Endothelial cell (in vitro differentiated cells): ENCODE measurements at regions not wholly inside any gene's neighbourhood (a gene's known extent, or its start where the extent isn't known, plus 50 kb on each side); places are given as distances from the start of the nearest gene placed in this dataset.

Experiments used
- DNase-seq: peaks from one replicate; pipeline ENCODE4 v3.0.0; 2021; ENCODE audit warnings: low spot score
- H3K27ac Mint-ChIP-seq: one replicate; pipeline ENCODE4 v1.8.0; 2021; ENCODE audit warnings: mixed read lengths, inconsistent platforms; ENCODE audit not compliant: unreplicated experiment
- H3K27me3 Mint-ChIP-seq: one replicate; pipeline ENCODE4 v1.8.0; 2021; ENCODE audit warnings: mild to moderate bottlenecking, moderate library complexity, mixed read lengths, inconsistent platforms; ENCODE audit not compliant: unreplicated experiment
- H3K36me3 Mint-ChIP-seq: one replicate; pipeline ENCODE4 v1.8.0; 2021; ENCODE audit warnings: mild to moderate bottlenecking, low read depth, mixed read lengths, inconsistent platforms; ENCODE audit not compliant: unreplicated experiment
- H3K4me1 Mint-ChIP-seq: one replicate; pipeline ENCODE4 v1.8.0; 2021; ENCODE audit warnings: mild to moderate bottlenecking, mixed read lengths, inconsistent platforms; ENCODE audit not compliant: unreplicated experiment
- H3K4me3 Mint-ChIP-seq: one replicate; pipeline ENCODE4 v1.8.0; 2021; ENCODE audit warnings: mild to moderate bottlenecking, mixed read lengths, inconsistent platforms; ENCODE audit not compliant: unreplicated experiment
- H3K9me3 Mint-ChIP-seq: one replicate; pipeline ENCODE4 v1.8.0; 2021; ENCODE audit warnings: mixed read lengths, inconsistent platforms; ENCODE audit not compliant: unreplicated experiment
- CTCF ChIP-seq: fragments of 200-600 bp; sonication (generic); IDR thresholded peaks from one replicate; pipeline ENCODE4 v1.5.0; 2021; ENCODE audit warnings: antibody characterized with exemption; ENCODE audit not compliant: unreplicated experiment

GRCh38 chrX:39969819-39970504 lies 127.8 kb downstream of the BCOR start:
- DNase-seq: no peak
- Mint-ChIP-seq H3K27me3 (no peaks in the 10 kb centered on the region), H3K4me1 (no peaks in the 10 kb centered on the region), H3K9me3 (peaks cover 5% of the 10 kb centered on the region), H3K27ac (no peak overlapping the region), H3K4me3 (no peak overlapping the region), H3K36me3 (peaks cover 5% of the 10 kb centered on the region)
- TF ChIP-seq CTCF: no peak

GRCh38 chrX:39971760-39972159 lies 126.0 kb downstream of the BCOR start:
- Mint-ChIP-seq H3K27me3 (peaks cover 2% of the 10 kb centered on the region), H3K27ac (no peak overlapping the region), H3K36me3 (peaks cover 5% of the 10 kb centered on the region), H3K9me3 (peaks cover 5% of the 10 kb centered on the region), H3K4me1 (no peaks in the 10 kb centered on the region), H3K4me3 (no peak overlapping the region)
- DNase-seq: no peak
- TF ChIP-seq CTCF: no peak

GRCh38 chrX:39972340-39972739 lies 125.4 kb downstream of the BCOR start:
- H3K27ac Mint-ChIP-seq: no peak overlapping the region
- H3K27me3 Mint-ChIP-seq: peaks cover 2% of the 10 kb centered on the region
- no peak for TF ChIP-seq CTCF
- no peak overlapping the region for H3K4me3 Mint-ChIP-seq
- H3K4me1 Mint-ChIP-seq: no peaks in the 10 kb centered on the region
- peaks cover 5% of the 10 kb centered on the region for H3K36me3 Mint-ChIP-seq
- peaks cover 5% of the 10 kb centered on the region for H3K9me3 Mint-ChIP-seq
- DNase-seq: no peak

- no peak for DNase-seq
- TF ChIP-seq CTCF: no peak
- peaks cover 5% of the 10 kb centered on the region for H3K36me3 Mint-ChIP-seq
These were observed 123.9 kb downstream of the BCOR start for GRCh38 chrX:39973810-39974209.

GRCh38 chrX:39974270-39974669 lies 123.5 kb downstream of the BCOR start:
- peaks cover 5% of the 10 kb centered on the region for H3K9me3 Mint-ChIP-seq
- peaks cover 2% of the 10 kb centered on the region for H3K27me3 Mint-ChIP-seq
- peak overlapping the region; percentile 77 for H3K27ac Mint-ChIP-seq
- peaks cover 8% of the 10 kb centered on the region for H3K4me1 Mint-ChIP-seq
- H3K4me3 Mint-ChIP-seq: no peak overlapping the region
- TF ChIP-seq CTCF: no peak
- DNase-seq: peak; percentile 23
- peaks cover 5% of the 10 kb centered on the region for H3K36me3 Mint-ChIP-seq

More at GRCh38 chrX:39973810-39974209, 123.9 kb downstream of the BCOR start:
- Mint-ChIP-seq H3K4me3 (no peak overlapping the region), H3K27me3 (peaks cover 2% of the 10 kb centered on the region), H3K9me3 (peaks cover 5% of the 10 kb centered on the region), H3K27ac (no peak overlapping the region), H3K4me1 (peaks cover 8% of the 10 kb centered on the region)
